ENCODE measurements at regions not wholly inside any gene's neighbourhood (a gene's known extent, or its start where the extent isn't known, plus 50 kb on each side); places are given as distances from the start of the nearest gene placed in this dataset.

- Histone ChIP-seq H3K9ac (ENCODE audit: low read length) (no peak overlapping the region), H3K4me2 (replicated peaks; ENCODE audit: low read depth, low read length, poor library complexity, severe bottlenecking) (no peak overlapping the region), H3K9me3 (ENCODE audit: control extremely low read depth in 1 of 3, control insufficient read depth in 2 of 3, insufficient read depth in 1 of 3, low read length in 2 of 3) (no peaks in the 10 kb centered on the region), H2AFZ (ENCODE audit: insufficient read depth, low read depth, low read length, poor library complexity, severe bottlenecking) (no peak overlapping the region), H3K79me2 (ENCODE audit: control insufficient read depth, insufficient read depth, low read length) (no peaks in the 10 kb centered on the region), H3K27ac (ENCODE audit: low read length in 2 of 2) (no peak overlapping the region), H3K36me3 (replicated peaks in 1 of 2; ENCODE audit: control extremely low read depth in 1 of 2, control insufficient read depth in 1 of 2, extremely low read depth in 1 of 2, insufficient read depth in 2 of 2, low read length in 1 of 2) (no peaks in the 10 kb centered on the region), H4K20me1 (ENCODE audit: control insufficient read depth, insufficient read depth, low read length, poor library complexity, severe bottlenecking) (no peaks in the 10 kb centered on the region), H3K4me1 (ENCODE audit: control insufficient read depth in 2 of 2, insufficient read depth in 2 of 2, low read length in 2 of 2) (no peaks in the 10 kb centered on the region), H3K27me3 (replicated peaks in 1 of 4; ENCODE audit: control extremely low read depth in 1 of 4, control insufficient read depth in 3 of 4, insufficient read depth in 4 of 4, low read length in 3 of 4) (no peaks in the 10 kb centered on the region), H3K4me3 (ENCODE audit: control extremely low read depth in 1 of 5, extremely low read depth in 1 of 5, insufficient read depth in 1 of 5, low read depth in 2 of 5, low read length in 4 of 5) (no peak overlapping the region)
- no peak for TF ChIP-seq EZH2 (IDR thresholded peaks at IDR 0.05; ENCODE audit: borderline replicate concordance, insufficient read depth, low read depth, low read length, poor library complexity, severe bottlenecking)
- no peak for TF ChIP-seq CTCF (IDR thresholded peaks at IDR 0.05)
- no peak for ATAC-seq (ENCODE audit: low read depth)
- Mint-ChIP-seq H3K27ac (no peak overlapping the region), H3K4me1 (no peaks in the 10 kb centered on the region), H3K9me3 (ENCODE audit: insufficient read depth) (no peaks in the 10 kb centered on the region), H3K4me3 (no peak overlapping the region), H3K27me3 (no peaks in the 10 kb centered on the region)
- ChIA-PET POLR2A (no interaction called here), CTCF (no interaction called here)
- DNase-seq = no peak
- 94% methylated on average over 8 of the region's 8 CpGs for WGBS (ENCODE audit: insufficient coverage)
- intact Hi-C loops (cut with micrococcal nuclease) = no loop called here
Observed at GRCh38 chr10:81145975-81146374, 608.3 kb downstream of the SH2D4B start.

GRCh38 chr10:81146436-81146835 lies 608.7 kb downstream of the SH2D4B start:
- Histone ChIP-seq H4K20me1 (ENCODE audit: control insufficient read depth, insufficient read depth, low read length, poor library complexity, severe bottlenecking) (no peaks in the 10 kb centered on the region), H2AFZ (ENCODE audit: insufficient read depth, low read depth, low read length, poor library complexity, severe bottlenecking) (no peak overlapping the region), H3K9me3 (ENCODE audit: control extremely low read depth in 1 of 3, control insufficient read depth in 2 of 3, insufficient read depth in 1 of 3, low read length in 2 of 3) (no peaks in the 10 kb centered on the region), H3K9ac (ENCODE audit: low read length) (no peak overlapping the region), H3K27ac (ENCODE audit: low read length in 2 of 2) (no peak overlapping the region), H3K79me2 (ENCODE audit: control insufficient read depth, insufficient read depth, low read length) (no peaks in the 10 kb centered on the region), H3K27me3 (replicated peaks in 1 of 4; ENCODE audit: control extremely low read depth in 1 of 4, control insufficient read depth in 3 of 4, insufficient read depth in 4 of 4, low read length in 3 of 4) (no peaks in the 10 kb centered on the region), H3K36me3 (replicated peaks in 1 of 2; ENCODE audit: control extremely low read depth in 1 of 2, control insufficient read depth in 1 of 2, extremely low read depth in 1 of 2, insufficient read depth in 2 of 2, low read length in 1 of 2) (no peaks in the 10 kb centered on the region), H3K4me3 (ENCODE audit: control extremely low read depth in 1 of 5, extremely low read depth in 1 of 5, insufficient read depth in 1 of 5, low read depth in 2 of 5, low read length in 4 of 5) (no peak overlapping the region), H3K4me2 (replicated peaks; ENCODE audit: low read depth, low read length, poor library complexity, severe bottlenecking) (no peak overlapping the region), H3K4me1 (ENCODE audit: control insufficient read depth in 2 of 2, insufficient read depth in 2 of 2, low read length in 2 of 2) (no peaks in the 10 kb centered on the region)
- DNase-seq (no peak), ATAC-seq (ENCODE audit: low read depth) (no peak)
- ChIA-PET CTCF (no interaction called here), POLR2A (no interaction called here)
- Mint-ChIP-seq H3K9me3 (ENCODE audit: insufficient read depth) (no peaks in the 10 kb centered on the region), H3K4me3 (no peak overlapping the region), H3K27ac (no peak overlapping the region), H3K4me1 (no peaks in the 10 kb centered on the region), H3K27me3 (no peaks in the 10 kb centered on the region)
- WGBS (ENCODE audit: insufficient coverage) = 70% methylated on average over 3 of the region's 3 CpGs
- TF ChIP-seq EZH2 (IDR thresholded peaks at IDR 0.05; ENCODE audit: borderline replicate concordance, insufficient read depth, low read depth, low read length, poor library complexity, severe bottlenecking) (no peak), CTCF (IDR thresholded peaks at IDR 0.05) (no peak)
- intact Hi-C loops (cut with micrococcal nuclease) = no loop called here

All from B cell (primary cell).